Motor neuron (in vitro differentiated cells): ENCODE measurements at regions not wholly inside any gene's neighbourhood (a gene's known extent, or its start where the extent isn't known, plus 50 kb on each side); places are given as distances from the start of the nearest gene placed in this dataset.
"Not testable (repeated sequence)": the region's sequence is repeated elsewhere in the genome, so short reads cannot be mapped to it uniquely, and the experiment has no call there.

Source experiments
- ATAC-seq, 8 experiments: fragments of 200-7000 bp; cut with Tn5 transposase; replicated peaks in 6 of 8; 2 replicates each; pipeline ENCODE4 v1.8.0; 2021; ENCODE audit warnings: mild to moderate bottlenecking in 8 of 8, moderate library complexity in 8 of 8
- H3K27ac ChIP-seq, 2 donors: fragments of 250-450 bp; sonication (Bioruptor Pico); 2 replicates each; pipeline ENCODE4 v1.9.0; 2021; ENCODE audit warnings: antibody characterized with exemption in 2 of 2, mild to moderate bottlenecking in 2 of 2, moderate library complexity in 1 of 2
- H3K4me1 ChIP-seq, 2 donors: fragments of 250-450 bp; sonication (Bioruptor Pico); replicated peaks in 1 of 2; 2 replicates each; pipeline ENCODE4 v1.6.1; 2021; ENCODE audit warnings: antibody characterized with exemption in 2 of 2, mild to moderate bottlenecking in 2 of 2, moderate library complexity in 1 of 2
- H3K4me3 ChIP-seq, 5 donors: fragments of 250-450 bp; sonication (Bioruptor Pico); 2 replicates each; pipeline ENCODE4 v1.9.0; 2021; ENCODE audit warnings: antibody characterized with exemption in 5 of 5, mild to moderate bottlenecking in 5 of 5, moderate library complexity in 4 of 5
- WGBS, 10 experiments: fragments of 450-650 bp; shearing (Covaris generic); methylation state at CpG; one replicate each; pipeline ENCODE4 v1.0.0; 2022; 5-methylcytosine and 5-hydroxymethylcytosine counted together
- in situ Hi-C, 9 experiments: fragments of 400-800 bp; cut with MboI; loops; one replicate each; pipeline ENCODE4 v1.15.0; 2021; ENCODE audit warnings: low sequenced_read_pairs in 9 of 9, low pct_unique_long_range_greater_than_20kb in 2 of 9; ENCODE audit not compliant: unreplicated experiment in 9 of 9

DNA sequence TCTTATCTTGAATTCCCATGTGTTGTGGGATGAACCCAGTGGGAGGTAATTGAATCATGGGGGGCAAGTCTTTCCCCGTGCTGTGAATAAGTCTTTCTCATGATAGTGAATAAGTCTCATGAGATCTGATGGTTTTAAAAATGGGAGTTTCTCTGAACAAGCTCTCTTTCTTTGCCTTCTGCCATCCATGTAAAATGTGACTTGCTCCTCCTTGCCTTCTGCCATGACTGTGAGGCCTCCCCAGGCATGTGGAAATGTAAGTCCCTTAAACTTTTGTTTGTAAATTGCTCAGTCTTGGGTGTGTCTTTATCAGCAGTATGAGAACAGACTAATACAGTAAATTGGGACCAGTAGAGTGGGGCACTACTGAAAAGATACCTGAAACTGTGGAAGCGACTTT lies 92.1 kb upstream of the PMCH start:
- H3K27ac ChIP-seq, H3K4me1 ChIP-seq, ATAC-seq, H3K4me3 ChIP-seq: not testable (repeated sequence)
- 9 to 100% (median 72%) methylated on average over 1 of the region's 2 CpGs; no CpG with 5 or more reads in 2 of the 10 experiments for WGBS, 10 experiments
- in situ Hi-C loops = loop anchor here in 1 of 9 experiments (25.0 kb wide), 1 partner anchor 198 kb away; the partner anchor contains the start of gene IGF1

DNA sequence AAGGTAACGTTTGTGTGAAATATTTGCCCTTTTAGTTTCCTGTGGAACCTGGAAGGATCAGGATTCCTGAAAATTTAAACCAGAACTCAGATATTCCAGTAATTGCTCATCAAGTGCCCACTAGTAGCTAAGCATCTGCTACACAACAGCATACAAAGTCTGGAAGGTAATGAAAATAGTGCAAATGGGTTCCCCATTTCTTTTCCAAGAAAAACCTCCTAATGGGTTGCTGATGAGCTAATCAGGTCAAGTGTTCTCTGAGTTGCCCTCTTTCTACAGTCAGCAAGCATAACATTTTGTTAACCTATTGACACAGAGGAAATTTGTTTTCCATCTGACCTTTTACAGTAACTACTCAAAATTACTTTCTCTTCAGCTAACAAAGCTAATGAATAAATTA lies 83.6 kb upstream of the PMCH start:
- no peak overlapping the region for H3K4me3 ChIP-seq
- no peak overlapping the region for H3K27ac ChIP-seq
- 50 to 90% (median 80%) methylated on average over 1 of the region's 1 CpG; no CpG with 5 or more reads in 7 of the 10 experiments for WGBS, 10 experiments
- no peak for ATAC-seq
- no peaks in the 10 kb centered on the region for H3K4me1 ChIP-seq
- in situ Hi-C loops = loop anchor here in 1 of 9 experiments (25.0 kb wide), 1 partner anchor 206 kb away; the partner anchor contains the start of gene IGF1

DNA sequence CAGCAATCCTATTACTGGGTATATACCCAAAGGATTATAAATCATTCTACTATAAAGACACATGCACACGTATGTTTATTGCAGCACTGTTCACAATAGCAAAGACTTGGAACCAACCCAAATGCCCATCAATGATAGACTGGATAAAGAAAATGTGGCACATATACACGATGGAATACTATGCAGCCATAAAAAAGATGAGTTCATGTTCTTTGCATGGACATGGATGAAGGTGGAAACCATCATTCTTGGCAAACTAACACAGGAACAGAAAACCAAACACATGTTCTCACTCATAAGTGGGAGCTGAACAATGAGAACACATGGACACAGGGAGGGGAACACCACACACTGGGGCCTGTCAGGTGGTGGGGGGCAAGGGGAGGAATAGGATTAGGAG lies 58.1 kb upstream of the PMCH start:
- in situ Hi-C loops, ATAC-seq, H3K27ac ChIP-seq, H3K4me3 ChIP-seq, H3K4me1 ChIP-seq: not testable (repeated sequence)
- WGBS, 10 experiments = no CpG with 5 or more reads among the region's 2 CpGs

DNA sequence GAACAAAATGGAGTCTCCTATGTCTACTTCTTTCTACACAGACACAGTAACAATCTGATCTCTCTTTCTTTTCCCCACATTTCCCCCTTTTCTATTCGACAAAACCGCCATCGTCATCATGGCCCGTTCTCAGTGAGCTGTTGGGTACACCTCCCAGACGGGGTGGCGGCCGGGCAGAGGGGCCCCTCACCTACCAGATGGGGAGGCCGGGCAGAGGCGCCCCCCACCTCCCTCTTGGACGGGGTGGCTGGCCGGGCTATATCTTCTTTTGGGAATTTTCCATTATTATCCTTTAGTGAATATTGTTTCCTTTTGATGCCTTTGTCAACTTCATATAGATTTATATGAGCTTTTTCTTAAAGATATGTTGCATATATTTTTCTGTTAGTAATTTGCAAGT lies 53.4 kb upstream of the PMCH start:
- H3K4me3 ChIP-seq, H3K27ac ChIP-seq, H3K4me1 ChIP-seq, in situ Hi-C loops, ATAC-seq: not testable (repeated sequence)
- WGBS, 10 experiments = 40 to 100% (median 94%) methylated on average over 1 to 3 of the region's 11 CpGs; no CpG with 5 or more reads in 7 of the 10 experiments

DNA sequence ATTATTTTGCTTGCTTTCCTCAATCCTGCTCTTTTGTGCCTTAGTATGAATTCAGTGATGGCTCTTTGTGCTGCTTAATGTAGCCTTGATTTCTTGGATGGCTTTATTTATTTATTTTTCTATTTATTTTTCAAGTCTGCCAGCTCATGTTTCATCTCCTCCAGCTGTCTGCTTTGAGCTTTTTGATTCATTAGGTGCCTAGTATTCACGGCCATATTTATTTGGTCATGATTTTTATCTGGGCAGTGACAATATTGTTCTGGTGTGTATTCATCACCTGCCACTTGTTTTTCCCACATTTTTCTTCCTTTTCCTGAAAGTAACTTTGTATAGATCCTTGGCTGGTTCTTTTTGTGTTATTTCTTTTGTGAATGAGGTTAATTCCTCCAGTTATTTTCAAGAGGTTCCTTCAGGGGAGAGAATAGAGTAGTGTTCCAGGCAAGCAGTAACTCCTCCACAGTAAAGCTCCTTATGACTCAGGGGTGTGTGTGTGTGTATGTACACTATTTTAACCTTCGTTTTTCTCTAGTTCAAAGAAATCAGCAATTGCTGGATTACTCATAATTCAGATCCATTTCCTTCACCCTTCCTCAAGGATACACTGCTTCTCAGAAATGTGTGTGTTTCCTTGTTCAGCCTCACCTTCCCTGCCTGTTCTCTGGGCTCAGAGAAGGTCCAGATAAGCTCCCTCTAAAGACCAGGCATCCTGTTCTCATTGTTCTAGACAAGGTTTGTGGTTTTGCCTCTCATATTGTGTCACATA lies 51.6 kb upstream of the PMCH start:
- ATAC-seq = peak in 4 of 8 experiments; percentile 52 to 89 (median 73)
- in situ Hi-C loops = no loop called here
- WGBS, 10 experiments = 0 to 83% (median 42%) methylated on average over 1 to 2 of the region's 2 CpGs
- Histone ChIP-seq H3K4me1 (no peaks in the 10 kb centered on the region), H3K4me3 (no peak overlapping the region), H3K27ac (no peak overlapping the region)
